CD4-positive, alpha-beta memory T cell (primary cell): ENCODE measurements at regions not wholly inside any gene's neighbourhood (a gene's known extent, or its start where the extent isn't known, plus 50 kb on each side); places are given as distances from the start of the nearest gene placed in this dataset.

Experiments used
- CTCF ChIA-PET: fragments of 350-600 bp; sonication (Branson Sonifier 250); formaldehyde crosslinking; loops from one replicate; lab custom pipeline; 2021; ENCODE audit warnings: inconsistent platforms; ENCODE audit not compliant: partially characterized antibody; lab: Charles Lee
- POLR2A ChIA-PET: fragments of 350-600 bp; sonication (Branson Sonifier 250); formaldehyde crosslinking; loops from one replicate; lab custom pipeline; 2021; ENCODE audit not compliant: partially characterized antibody; lab: Charles Lee
- DNase-seq, 5 donors: peaks; one replicate each; pipeline versions ENCODE4 v3.0.0 to v3.0.0-alpha.2; 2020 to 2022; ENCODE audit warnings: mixed read lengths in 1 of 5
- H3K27ac ChIP-seq: one replicate; pipeline ENCODE4 v1.7.0; 2013; ENCODE audit warnings: low read depth, low read length
- H3K27me3 ChIP-seq: 2 replicates; pipeline ENCODE4 v1.7.0; 2013; ENCODE audit warnings: mild to moderate bottlenecking, low read length, moderate library complexity; ENCODE audit not compliant: insufficient read depth
- H3K36me3 ChIP-seq: 2 replicates; pipeline ENCODE4 v1.7.0; 2013; ENCODE audit warnings: mild to moderate bottlenecking, low read length, moderate library complexity; ENCODE audit not compliant: insufficient read depth
- H3K4me1 ChIP-seq: 2 replicates; pipeline ENCODE4 v1.7.0; 2013; ENCODE audit warnings: mild to moderate bottlenecking, low read length, moderate library complexity; ENCODE audit not compliant: insufficient read depth
- H3K4me3 ChIP-seq, 2 donors: one replicate each; pipeline ENCODE4 v1.7.0; 2013; ENCODE audit warnings: low read length in 2 of 2, mild to moderate bottlenecking in 1 of 2
- H3K9me3 ChIP-seq, 2 donors: one replicate each; pipeline ENCODE4 v1.7.0; 2013; ENCODE audit warnings: low read length in 2 of 2, control low read depth in 1 of 2; ENCODE audit not compliant: control insufficient read depth in 1 of 2
- H3K27ac Mint-ChIP-seq, 7 donors: one replicate each; pipeline ENCODE4 v1.8.0; 2020 to 2021; ENCODE audit warnings: mixed read lengths in 7 of 7, mild to moderate bottlenecking in 6 of 7, inconsistent platforms in 3 of 7, moderate library complexity in 3 of 7
- H3K27me3 Mint-ChIP-seq, 2 donors: one replicate each; pipeline ENCODE4 v1.8.0; 2020 to 2021; ENCODE audit warnings: mixed read lengths in 2 of 2
- H3K36me3 Mint-ChIP-seq, 2 donors: one replicate each; pipeline ENCODE4 v1.8.0; 2020 to 2021; ENCODE audit warnings: mixed read lengths in 2 of 2, inconsistent platforms in 1 of 2, mild to moderate bottlenecking in 1 of 2
- H3K4me1 Mint-ChIP-seq, 4 donors: one replicate each; pipeline ENCODE4 v1.8.0; 2020 to 2021; ENCODE audit warnings: mixed read lengths in 4 of 4, mild to moderate bottlenecking in 1 of 4
- H3K4me3 Mint-ChIP-seq, 8 donors: one replicate each; pipeline ENCODE4 v1.8.0; 2020 to 2021; ENCODE audit warnings: mixed read lengths in 8 of 8, mild to moderate bottlenecking in 7 of 8, moderate library complexity in 6 of 8, inconsistent platforms in 3 of 8
- H3K9me3 Mint-ChIP-seq, 8 donors: one replicate each; pipeline ENCODE4 v1.8.0; 2020 to 2021; ENCODE audit warnings: mixed read lengths in 8 of 8, mild to moderate bottlenecking in 5 of 8, inconsistent platforms in 3 of 8, moderate library complexity in 1 of 8
- intact Hi-C: fragments of 100-400 bp; cut with micrococcal nuclease; formaldehyde crosslinking; loops from one replicate; pipeline ENCODE4 v1.15.1; 2023

GRCh38 chr9:79054500-79054899, 517.3 kb upstream of the TLE4 start:
- no peaks in the 10 kb centered on the region for H3K27me3 Mint-ChIP-seq
- no peaks in the 10 kb centered on the region for H3K27me3 ChIP-seq
- POLR2A ChIA-PET: no interaction called here
- no peaks in the 10 kb centered on the region for H3K36me3 ChIP-seq
- CTCF ChIA-PET: no interaction called here
- no peaks in the 10 kb centered on the region for H3K36me3 Mint-ChIP-seq
- no peak overlapping the region for H3K27ac Mint-ChIP-seq
- no peak overlapping the region for H3K4me3 Mint-ChIP-seq
- H3K4me1 ChIP-seq: no peaks in the 10 kb centered on the region
- intact Hi-C loops: no loop called here
- H3K9me3 ChIP-seq: no peaks in the 10 kb centered on the region
- no peak overlapping the region for H3K4me3 ChIP-seq
- H3K27ac ChIP-seq: no peak overlapping the region
- H3K4me1 Mint-ChIP-seq: no peaks in the 10 kb centered on the region
- no peak for DNase-seq
- peaks cover 0 to 8% (median 5%) of the 10 kb centered on the region in 8 donors for H3K9me3 Mint-ChIP-seq

DNA sequence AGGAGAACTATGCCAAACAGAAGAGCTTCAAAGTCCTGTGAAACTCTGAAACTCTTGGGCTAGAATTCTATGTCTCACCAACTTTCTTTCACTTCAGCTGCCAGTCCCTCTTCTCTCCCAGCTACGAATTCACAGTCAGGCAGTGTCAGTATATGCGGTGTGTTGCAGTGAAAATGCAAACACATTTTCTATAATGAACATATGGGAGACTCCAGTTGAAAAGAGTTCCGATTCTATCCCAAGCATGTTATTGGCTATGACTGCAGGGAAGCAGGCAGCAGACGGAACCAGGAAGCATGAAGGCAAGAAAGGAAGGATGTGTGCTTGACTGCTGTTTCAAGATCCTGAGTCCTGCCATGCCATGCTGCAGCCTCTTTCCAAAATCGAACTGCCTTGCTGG, 515.7 kb upstream of the TLE4 start:
- H3K9me3 ChIP-seq: no peaks in the 10 kb centered on the region
- no peaks in the 10 kb centered on the region for H3K4me1 ChIP-seq
- CTCF ChIA-PET: no interaction called here
- H3K4me1 Mint-ChIP-seq: no peaks in the 10 kb centered on the region
- H3K36me3 Mint-ChIP-seq: no peaks in the 10 kb centered on the region
- intact Hi-C loops: no loop called here
- no peak overlapping the region for H3K27ac ChIP-seq
- H3K4me3 Mint-ChIP-seq: no peak overlapping the region
- no peaks in the 10 kb centered on the region for H3K27me3 Mint-ChIP-seq
- H3K36me3 ChIP-seq: no peaks in the 10 kb centered on the region
- no peaks in the 10 kb centered on the region for H3K27me3 ChIP-seq
- H3K27ac Mint-ChIP-seq: no peak overlapping the region
- peaks cover 0 to 10% (median 5%) of the 10 kb centered on the region in 8 donors for H3K9me3 Mint-ChIP-seq
- no peak overlapping the region for H3K4me3 ChIP-seq
- POLR2A ChIA-PET: no interaction called here
- DNase-seq: no peak

- CTCF ChIA-PET: no interaction called here
- no peak overlapping the region for H3K27ac ChIP-seq
- peaks cover 0 to 10% (median 4%) of the 10 kb centered on the region in 8 donors for H3K9me3 Mint-ChIP-seq
- no peaks in the 10 kb centered on the region for H3K27me3 Mint-ChIP-seq
- no peaks in the 10 kb centered on the region for H3K4me1 Mint-ChIP-seq
- no peaks in the 10 kb centered on the region for H3K36me3 ChIP-seq
- no peaks in the 10 kb centered on the region for H3K9me3 ChIP-seq
- DNase-seq: no peak
- no peak overlapping the region for H3K27ac Mint-ChIP-seq
- no peak overlapping the region for H3K4me3 Mint-ChIP-seq
- H3K27me3 ChIP-seq: no peaks in the 10 kb centered on the region
- intact Hi-C loops: no loop called here
- no peaks in the 10 kb centered on the region for H3K36me3 Mint-ChIP-seq
- H3K4me1 ChIP-seq: no peaks in the 10 kb centered on the region
- no peak overlapping the region for H3K4me3 ChIP-seq
- POLR2A ChIA-PET: no interaction called here
Measured at GRCh38 chr9:79057576-79057975, 514.2 kb upstream of the TLE4 start.

DNA sequence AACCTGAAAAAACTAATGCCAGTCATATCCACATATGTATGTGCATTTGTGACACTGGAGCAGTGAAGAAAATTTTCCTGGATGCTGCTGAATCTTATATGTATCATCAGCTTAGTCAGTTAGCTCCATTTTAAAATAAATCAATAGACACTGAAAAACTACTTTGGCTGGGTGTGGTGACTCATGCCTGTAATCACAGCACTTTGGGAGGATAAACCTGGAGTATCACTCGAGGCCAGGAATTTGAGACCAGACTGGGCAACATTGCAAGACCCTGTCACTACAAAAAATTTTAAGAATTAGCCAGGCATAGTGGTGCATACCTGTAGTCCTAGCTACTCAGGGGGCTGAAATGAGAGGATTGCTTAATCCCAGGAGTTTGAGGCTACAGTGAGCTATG, 511.0 kb upstream of the TLE4 start:
- Histone ChIP-seq H3K9me3 (no peaks in the 10 kb centered on the region), H3K36me3 (no peaks in the 10 kb centered on the region), H3K4me3 (no peak overlapping the region), H3K27me3 (no peaks in the 10 kb centered on the region), H3K4me1 (no peaks in the 10 kb centered on the region), H3K27ac (no peak overlapping the region)
- H3K36me3 Mint-ChIP-seq: no peaks in the 10 kb centered on the region
- H3K9me3 Mint-ChIP-seq: peaks cover 0 to 10% (median 3%) of the 10 kb centered on the region in 8 donors
- H3K4me1 Mint-ChIP-seq: no peaks in the 10 kb centered on the region
- no peak for DNase-seq
- intact Hi-C loops: no loop called here
- ChIA-PET CTCF (no interaction called here), POLR2A (no interaction called here)
- no peaks in the 10 kb centered on the region for H3K27me3 Mint-ChIP-seq
- no peak overlapping the region for H3K27ac Mint-ChIP-seq
- no peak overlapping the region for H3K4me3 Mint-ChIP-seq

DNA sequence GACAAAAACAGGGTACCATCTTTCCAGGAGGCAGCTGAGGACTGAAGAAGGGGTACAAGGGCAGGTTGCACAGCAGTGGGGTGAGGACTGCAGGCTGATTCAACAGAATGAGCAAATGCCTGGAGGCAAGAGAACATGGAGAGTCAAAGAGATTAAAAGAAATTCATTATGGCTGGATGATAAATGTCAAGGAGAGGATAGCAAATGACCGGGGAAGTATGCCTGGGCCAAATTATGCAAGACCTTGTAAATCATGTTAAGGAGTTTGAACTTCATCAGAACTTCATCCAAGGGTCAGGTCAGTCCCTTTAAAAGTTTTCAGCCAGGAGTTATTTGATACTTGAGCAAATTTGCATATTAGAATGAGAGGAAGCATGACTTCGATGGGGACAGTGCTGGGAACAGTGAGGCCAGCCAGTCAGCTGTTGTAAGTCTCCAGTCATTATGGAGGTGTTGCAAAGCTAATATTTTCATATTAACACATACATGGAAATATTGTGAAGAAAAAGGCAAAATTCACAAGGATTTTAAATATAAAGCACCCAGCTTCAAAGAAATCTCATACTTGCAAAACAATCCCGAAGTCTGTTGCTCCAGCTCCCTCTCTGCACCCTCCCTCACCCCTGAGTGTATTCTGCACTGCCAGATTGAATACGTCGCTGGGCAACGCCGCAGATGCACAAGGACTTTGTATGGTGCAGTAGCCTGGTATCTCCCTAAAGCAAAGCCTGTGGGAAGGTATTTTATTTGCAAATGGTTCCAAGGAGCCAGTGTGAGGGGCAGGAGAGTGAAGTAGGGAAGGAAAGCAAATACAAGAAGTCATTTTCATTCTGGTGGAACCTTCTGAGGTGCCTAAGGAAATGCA, 509.8 kb upstream of the TLE4 start:
- no peaks in the 10 kb centered on the region for H3K27me3 ChIP-seq
- H3K9me3 ChIP-seq: no peaks in the 10 kb centered on the region
- Mint-ChIP-seq H3K27ac (no peak overlapping the region), H3K36me3 (no peaks in the 10 kb centered on the region), H3K9me3 (peaks cover 0 to 10% (median 3%) of the 10 kb centered on the region in 8 donors), H3K4me3 (peak overlapping the region in 1 of 8 donors; percentile 8), H3K27me3 (no peaks in the 10 kb centered on the region), H3K4me1 (no peaks in the 10 kb centered on the region)
- no peaks in the 10 kb centered on the region for H3K36me3 ChIP-seq
- intact Hi-C loops: no loop called here
- no peak overlapping the region for H3K27ac ChIP-seq
- no peaks in the 10 kb centered on the region for H3K4me1 ChIP-seq
- no peak overlapping the region for H3K4me3 ChIP-seq
- no peak for DNase-seq
- ChIA-PET POLR2A (no interaction called here), CTCF (no interaction called here)

DNA sequence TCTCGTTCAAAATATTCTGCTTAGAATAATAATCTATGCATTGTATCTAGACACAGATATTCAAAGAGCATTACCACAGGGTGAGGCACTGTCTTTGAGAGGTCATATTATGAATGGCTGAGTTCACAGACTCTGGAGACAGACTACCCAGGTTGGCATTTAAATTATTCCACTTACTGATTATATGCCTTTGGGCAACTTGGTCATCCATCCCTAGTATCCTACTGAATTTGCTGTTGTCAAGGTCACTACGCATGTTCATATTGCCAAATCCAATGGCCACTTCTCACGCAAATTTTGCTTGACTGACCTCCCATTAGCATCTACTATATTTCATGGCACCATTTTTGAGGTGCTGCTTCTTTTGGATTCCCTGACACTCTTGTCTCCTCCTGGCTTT, 498.6 kb upstream of the TLE4 start:
- Mint-ChIP-seq H3K36me3 (no peaks in the 10 kb centered on the region), H3K4me3 (no peak overlapping the region), H3K27me3 (no peaks in the 10 kb centered on the region), H3K9me3 (peaks cover 0 to 12% (median under 1%) of the 10 kb centered on the region in 8 donors), H3K4me1 (no peaks in the 10 kb centered on the region), H3K27ac (no peak overlapping the region)
- DNase-seq: no peak
- Histone ChIP-seq H3K9me3 (no peaks in the 10 kb centered on the region), H3K4me1 (no peaks in the 10 kb centered on the region), H3K36me3 (no peaks in the 10 kb centered on the region), H3K27ac (no peak overlapping the region), H3K27me3 (no peaks in the 10 kb centered on the region), H3K4me3 (no peak overlapping the region)
- intact Hi-C loops: no loop called here
- ChIA-PET POLR2A (no interaction called here), CTCF (no interaction called here)

DNA sequence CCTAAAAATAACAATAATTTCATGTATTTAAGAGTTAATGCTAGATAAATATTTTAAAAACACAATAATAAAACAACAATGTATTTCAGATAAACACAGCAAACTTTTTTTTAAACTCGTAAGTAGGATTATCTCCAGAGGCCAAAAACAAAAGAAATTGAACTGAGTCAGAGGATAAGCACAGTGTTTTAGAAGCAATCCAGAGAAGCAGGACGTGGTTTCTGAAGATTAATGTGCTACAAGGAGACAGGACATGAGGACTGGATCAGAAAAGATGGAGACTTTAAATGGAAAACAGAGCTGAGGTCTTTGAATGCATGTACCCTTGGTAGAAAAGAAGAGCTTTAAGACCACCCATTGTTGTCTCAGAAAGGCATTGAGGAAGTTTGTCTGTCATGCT, 491.2 kb upstream of the TLE4 start:
- intact Hi-C loops: no loop called here
- Mint-ChIP-seq H3K4me3 (no peak overlapping the region), H3K27ac (no peak overlapping the region), H3K4me1 (no peaks in the 10 kb centered on the region), H3K9me3 (peaks cover 0 to 5% (median 3%) of the 10 kb centered on the region in 8 donors), H3K27me3 (no peaks in the 10 kb centered on the region), H3K36me3 (no peaks in the 10 kb centered on the region)
- H3K9me3 ChIP-seq: no peaks in the 10 kb centered on the region
- H3K36me3 ChIP-seq: no peaks in the 10 kb centered on the region
- ChIA-PET CTCF (no interaction called here), POLR2A (no interaction called here)
- H3K27me3 ChIP-seq: no peaks in the 10 kb centered on the region
- H3K27ac ChIP-seq: no peak overlapping the region
- no peaks in the 10 kb centered on the region for H3K4me1 ChIP-seq
- DNase-seq: no peak
- H3K4me3 ChIP-seq: no peak overlapping the region
